ENCODE measurements at regions not wholly inside any gene's neighbourhood (a gene's known extent, or its start where the extent isn't known, plus 50 kb on each side); places are given as distances from the start of the nearest gene placed in this dataset.

GRCh38 chr4:161097821-161098220 lies 1066.0 kb downstream of the FSTL5 start:
- no peak overlapping the region for H3K27ac Mint-ChIP-seq
- no peaks in the 10 kb centered on the region for H3K4me1 Mint-ChIP-seq
- ATAC-seq (no peak), DNase-seq (no peak)
- H3K9me3 Mint-ChIP-seq: peaks cover 0 to 5% of the 10 kb centered on the region in 2 donors
- no peak overlapping the region for H3K4me3 Mint-ChIP-seq
- H3K27me3 Mint-ChIP-seq: no peaks in the 10 kb centered on the region

- H3K4me1 Mint-ChIP-seq: no peaks in the 10 kb centered on the region
- ATAC-seq: no peak
- H3K27me3 Mint-ChIP-seq: no peaks in the 10 kb centered on the region
- H3K9me3 Mint-ChIP-seq: peaks cover 0 to 3% of the 10 kb centered on the region in 2 donors
- no peak overlapping the region for H3K27ac Mint-ChIP-seq
- no peak for DNase-seq
- no peak overlapping the region for H3K4me3 Mint-ChIP-seq
These were observed 1102.8 kb downstream of the FSTL5 start for GRCh38 chr4:161061046-161061445.

Data from stimulated activated naive CD8-positive, alpha-beta T cell treated with anti-CD3 and anti-CD28 coated beads, Interleukin-15, amount 100 ng/mL, for 72 hours (primary cell).